ENCODE measurements at regions not wholly inside any gene's neighbourhood (a gene's known extent, or its start where the extent isn't known, plus 50 kb on each side); places are given as distances from the start of the nearest gene placed in this dataset.
"Not testable (repeated sequence)": the region's sequence is repeated elsewhere in the genome, so short reads cannot be mapped to it uniquely, and the experiment has no call there.

DNA sequence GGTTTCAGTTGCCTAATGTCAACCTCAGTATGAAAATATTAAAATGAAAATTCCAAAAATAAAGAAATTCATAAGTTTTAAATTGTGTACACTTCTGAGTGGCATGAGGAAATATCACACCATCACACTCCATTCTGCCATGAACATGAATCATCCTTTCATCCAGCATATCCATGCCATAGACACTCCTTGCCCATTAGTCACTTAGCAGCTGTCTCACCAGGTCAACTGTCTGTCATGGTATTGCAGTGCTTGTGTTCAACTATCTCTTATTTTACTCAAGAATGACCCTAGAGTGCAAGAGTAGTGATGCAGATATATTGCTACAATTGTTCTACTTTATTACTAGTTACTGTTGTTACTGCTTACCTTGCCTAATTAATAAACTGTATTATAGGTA lies 712.4 kb downstream of the EPHA7 start:
- DNase-seq, result no peak

DNA sequence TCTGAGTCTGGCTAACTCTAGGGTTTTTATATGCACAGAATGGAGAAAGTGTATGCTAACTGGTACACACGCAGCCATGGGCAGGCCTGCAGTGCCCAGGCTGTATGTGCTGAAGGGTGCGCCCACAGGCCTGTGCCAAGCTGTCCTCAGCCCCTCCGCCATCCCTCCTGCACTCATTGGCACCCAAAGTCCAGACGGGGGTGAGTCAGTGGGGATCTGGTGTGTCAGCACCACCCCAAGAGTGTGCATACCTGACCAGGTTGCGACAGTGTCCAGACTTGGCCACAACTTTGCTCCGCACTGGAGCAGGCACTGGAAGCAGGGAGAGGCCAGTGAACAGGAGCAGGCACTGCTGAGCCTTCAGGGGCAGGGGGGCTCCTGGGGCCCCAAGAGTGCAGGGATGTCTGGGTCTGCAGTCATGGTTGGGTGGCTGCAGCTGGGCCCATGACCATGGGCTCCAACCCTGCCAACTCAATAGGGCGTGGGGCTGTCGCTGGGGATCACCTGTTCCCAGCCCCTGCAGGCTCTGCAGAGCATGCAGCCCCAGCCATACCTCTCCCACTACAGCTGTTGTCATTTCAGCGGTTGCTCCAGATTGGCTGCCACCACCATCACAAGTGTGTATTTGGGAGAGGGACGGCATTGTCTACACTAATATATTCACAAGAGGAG lies 717.8 kb downstream of the EPHA7 start:
- DNase-seq, result no peak

DNA sequence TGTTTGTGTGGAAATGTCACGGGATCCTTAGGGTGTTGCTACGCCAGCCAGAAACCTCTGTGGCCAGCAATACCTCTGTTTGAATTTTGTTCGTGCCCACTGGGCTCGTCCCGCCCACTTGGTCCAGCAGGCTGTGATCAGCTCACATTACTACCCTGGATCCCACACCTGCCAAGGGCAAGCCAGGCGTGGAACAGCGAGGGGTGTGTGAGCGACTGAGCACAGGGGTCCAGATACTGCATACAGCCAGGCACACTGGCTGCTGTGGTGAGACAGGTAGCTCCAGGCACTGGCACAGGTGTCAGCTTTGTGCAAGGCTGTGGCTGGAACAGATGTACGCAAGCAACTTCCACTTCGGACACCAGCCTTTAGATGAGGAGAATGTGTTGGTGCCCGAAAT lies 718.9 kb downstream of the EPHA7 start:
- no peak for DNase-seq

DNA sequence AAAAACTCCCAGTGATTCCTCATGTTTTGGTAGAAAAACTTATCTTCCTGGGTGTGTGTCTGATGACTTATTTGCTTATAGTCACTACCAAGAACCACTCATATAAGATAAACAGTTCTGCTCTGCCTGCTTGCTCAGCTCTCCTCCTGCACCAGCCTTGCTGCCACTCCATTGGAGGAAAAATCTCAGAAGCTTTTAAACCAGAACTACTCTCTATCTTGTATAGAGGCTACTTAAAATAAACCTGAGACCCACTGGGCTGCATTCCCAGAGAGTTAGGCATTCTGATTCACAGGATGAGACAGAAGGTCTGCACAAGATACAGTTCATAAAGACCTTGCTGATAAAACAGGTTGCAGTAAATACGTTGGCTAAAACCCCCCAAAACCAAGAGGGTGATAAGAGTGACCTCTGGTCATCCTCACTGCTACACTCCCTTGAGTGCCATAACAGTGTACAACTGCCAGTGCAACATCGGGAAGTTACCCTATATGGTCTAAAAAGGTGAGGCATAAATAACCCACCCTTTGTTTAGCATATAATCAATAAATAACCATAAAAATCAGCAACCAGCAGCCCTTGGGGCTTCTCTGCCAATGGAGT lies 728.3 kb downstream of the EPHA7 start:
- no peak for DNase-seq

DNA sequence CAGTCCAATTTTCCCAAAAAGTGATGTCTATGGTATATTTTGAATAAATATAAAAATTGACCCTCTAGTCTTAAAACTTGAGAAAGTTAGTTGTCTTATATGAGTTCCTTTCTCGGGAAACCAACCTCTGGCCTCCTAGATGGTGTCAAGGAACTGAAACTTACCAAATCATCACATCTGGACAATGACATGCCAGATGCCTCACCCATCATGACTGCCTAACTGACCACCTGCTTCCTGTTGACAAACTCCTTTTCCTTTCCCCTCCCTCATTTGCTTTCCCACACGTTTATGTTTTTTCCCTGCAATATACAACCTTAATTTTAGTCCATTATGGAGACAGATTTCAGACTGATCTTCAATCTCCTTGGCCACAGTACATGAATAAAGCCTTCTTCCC lies 731.0 kb downstream of the EPHA7 start:
- no peak for DNase-seq

DNA sequence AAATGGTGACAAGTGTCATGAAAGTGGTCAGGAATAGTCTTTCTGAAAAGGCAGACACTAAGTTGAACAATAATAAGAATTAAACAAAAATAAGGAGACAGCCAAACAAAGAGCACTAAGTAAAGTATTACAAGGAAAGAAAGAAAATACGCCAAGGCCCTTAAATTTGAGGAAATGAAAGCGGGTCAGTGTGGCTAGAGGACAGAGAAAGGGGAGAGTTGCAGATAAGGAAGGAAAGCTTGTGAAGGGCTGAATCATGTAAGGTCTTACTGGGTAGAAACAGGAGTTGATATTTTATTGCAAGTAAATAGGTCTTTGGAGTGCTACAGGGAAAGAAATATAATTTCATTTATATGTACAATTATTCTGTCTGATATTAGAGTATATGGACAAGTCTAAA lies 732.1 kb downstream of the EPHA7 start:
- no peak for DNase-seq

DNA sequence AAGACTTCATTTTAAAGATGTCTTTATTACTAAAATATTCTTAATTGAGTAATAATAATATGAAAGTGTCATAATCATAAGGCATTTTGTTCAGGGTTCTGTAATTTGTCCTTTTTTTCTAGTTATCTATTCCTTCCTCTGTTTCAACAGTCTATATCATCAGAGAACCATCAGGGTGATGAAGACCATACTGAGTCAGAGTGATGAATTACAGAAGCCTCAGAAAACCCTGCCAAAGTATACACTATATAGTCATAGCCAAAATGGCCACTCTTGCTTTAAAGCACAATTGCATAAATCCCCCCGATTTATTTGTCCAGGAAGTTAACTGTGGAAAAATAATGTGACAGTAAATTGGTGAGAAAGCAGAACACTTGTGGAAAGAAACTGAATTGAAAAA lies 735.0 kb downstream of the EPHA7 start:
- DNase-seq, result no peak

DNA sequence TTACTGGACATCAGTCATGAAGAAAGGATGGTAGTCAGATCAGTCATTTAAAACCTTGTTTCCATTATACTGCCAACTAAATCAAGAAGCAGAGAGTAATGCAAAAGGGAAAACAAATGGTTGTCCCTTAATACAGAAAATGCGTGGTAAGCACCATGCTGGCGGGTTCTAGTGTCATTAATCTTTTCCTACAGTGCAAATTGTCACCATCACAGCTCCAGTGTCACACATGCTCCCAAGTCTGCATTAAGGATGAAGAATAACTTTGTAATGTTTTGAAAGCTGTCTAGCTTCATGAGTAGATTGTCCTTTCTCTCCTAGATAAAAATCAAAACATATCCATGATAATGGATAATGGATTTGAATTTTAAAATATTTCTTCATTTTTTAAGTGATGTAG lies 735.6 kb downstream of the EPHA7 start:
- no peak for DNase-seq

DNA sequence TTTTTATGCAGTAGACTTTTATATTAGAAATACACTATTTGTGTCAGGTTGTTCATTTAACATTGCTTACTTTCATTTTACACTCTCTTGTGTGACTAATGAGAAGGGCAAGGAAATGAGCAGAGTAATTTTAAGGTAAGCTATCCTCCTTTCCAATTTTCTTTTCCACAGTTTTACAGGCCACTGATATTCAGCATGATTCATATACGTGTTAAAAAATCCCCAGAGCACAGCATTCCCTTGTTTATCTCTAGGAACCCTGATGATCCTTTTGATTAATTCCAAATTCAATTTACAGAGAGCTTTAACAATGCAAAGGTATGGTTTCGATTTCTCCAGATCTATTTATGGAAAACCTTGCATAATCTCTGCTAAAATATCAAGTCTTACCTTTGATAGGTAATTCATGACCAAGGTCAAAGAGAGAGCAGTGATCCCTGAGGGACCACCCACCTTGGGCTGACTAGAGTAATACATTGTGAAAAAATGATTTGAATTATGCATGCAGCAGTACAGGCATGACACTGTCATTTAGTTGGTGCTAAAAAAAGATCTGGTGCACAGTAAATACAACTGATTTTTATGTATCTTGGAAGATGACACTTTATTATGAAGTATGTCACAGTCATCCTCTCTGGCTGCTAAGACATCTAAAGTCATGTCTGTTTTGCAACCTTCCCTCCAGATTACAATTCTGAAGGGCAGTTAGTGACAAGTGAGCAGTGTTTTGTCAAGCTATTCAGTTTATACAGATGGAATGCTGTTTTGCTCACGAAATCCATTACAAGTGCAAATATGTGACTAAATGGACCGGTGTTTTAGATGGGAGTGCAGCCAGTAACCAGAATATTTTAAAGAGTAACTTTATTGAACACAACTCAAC lies 736.6 kb downstream of the EPHA7 start:
- no peak for DNase-seq

DNA sequence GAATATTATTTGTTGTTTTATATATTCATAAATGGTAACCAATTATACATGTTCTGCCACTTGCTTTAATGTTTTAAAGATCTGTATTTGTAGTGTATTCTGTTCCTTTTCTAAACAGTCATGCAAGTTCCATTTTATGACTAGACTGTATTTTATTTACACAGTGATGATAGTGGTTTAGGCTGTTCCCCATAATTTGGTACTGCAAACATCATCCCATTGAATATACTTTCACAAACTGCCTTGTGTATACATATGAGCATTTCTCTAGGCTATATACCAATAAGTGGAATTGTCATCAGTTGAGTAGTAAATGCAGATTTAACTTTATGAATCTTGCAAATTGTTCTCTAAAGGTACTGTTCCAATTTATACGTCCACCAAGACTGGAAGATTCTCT lies 738.0 kb downstream of the EPHA7 start:
- no peak for DNase-seq

DNA sequence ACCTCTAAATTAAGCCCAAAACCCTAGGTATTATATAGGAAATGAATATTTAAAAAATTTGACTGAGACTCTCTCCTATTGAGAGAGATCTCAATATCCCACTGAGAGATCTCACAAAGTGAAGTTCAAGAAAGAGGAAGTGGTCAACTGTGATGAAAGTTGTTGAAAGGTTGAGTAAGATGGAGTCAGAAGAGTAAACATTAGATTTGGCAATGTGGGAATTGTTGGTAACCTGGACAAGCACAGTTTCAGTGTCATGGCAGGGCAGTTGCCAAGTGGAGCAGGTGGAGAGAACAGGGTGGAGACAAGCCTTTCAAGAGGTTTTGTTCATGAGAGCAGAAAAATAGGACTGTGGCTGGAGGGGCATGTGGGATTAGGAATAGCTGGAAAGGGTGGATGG lies 747.9 kb downstream of the EPHA7 start:
- not testable (repeated sequence) for DNase-seq

DNA sequence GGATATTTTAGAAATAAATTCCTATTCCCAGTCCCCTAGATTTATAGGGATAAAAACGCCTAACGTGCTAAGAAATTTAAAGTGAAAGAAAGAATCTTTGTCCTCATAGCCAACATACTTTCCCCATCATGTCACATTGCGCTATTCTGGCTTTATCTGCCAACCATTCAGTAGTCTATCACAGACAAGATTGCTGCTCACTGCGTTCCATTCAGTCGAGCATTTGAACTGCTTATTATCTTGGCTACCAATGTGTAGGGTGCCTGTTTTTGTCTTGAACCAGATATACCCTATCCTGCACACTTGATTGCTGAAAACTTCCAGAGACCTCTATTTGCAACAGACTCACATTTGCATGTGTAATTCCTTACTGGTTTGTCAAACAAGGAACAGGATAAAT lies 751.5 kb downstream of the EPHA7 start:
- no peak for DNase-seq

DNA sequence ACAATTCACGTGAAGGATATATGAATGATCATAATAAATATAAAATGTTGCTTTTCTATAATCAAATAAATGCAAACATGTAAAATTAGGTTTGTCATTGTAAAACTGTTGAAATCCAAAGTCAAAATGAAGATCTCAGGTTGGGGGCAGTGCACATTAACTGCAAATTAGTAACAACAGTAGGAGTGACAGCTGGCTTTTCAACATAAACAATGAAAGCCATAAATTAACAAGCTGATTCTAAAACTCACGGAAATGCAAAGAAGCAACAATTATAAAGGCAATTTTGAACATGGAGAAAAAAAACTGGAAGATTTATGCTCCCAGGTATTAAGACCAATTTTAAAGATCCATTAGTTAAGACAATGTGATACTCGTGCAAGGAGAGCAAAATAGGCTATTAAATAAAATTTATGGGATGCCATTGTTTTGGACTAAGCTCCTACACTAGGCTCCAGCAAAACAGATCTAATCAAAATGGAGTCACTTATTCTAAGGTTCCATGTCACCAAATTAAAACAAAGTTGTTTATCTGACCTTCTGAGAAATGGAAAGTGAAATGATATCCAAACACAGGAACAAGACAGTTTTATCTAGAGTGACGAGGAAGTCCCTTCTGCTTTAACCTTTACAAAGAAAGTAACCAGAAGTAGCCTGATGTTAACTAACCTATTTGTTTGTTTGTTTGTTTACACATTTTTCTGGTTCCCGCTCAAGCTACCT lies 770.8 kb downstream of the EPHA7 start:
- no peak for DNase-seq

DNA sequence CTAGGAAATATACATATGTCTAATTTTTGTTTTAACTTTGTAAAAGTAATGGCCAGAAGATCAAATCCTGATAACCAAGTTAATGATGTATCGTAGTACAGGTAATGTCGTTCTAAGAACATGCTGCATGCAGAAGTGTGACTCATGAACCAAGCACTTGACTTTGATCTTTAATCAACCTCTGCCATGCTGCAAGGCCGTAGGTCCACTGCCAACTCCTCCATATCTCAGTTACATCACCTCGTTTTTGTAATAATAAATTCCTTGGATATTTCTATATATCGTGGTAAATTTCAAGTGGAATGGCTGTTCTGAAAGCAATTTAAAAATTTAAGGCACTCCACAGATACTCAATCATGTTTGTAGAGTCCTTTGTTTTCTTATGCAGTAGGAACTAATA lies 771.7 kb downstream of the EPHA7 start:
- no peak for DNase-seq

DNA sequence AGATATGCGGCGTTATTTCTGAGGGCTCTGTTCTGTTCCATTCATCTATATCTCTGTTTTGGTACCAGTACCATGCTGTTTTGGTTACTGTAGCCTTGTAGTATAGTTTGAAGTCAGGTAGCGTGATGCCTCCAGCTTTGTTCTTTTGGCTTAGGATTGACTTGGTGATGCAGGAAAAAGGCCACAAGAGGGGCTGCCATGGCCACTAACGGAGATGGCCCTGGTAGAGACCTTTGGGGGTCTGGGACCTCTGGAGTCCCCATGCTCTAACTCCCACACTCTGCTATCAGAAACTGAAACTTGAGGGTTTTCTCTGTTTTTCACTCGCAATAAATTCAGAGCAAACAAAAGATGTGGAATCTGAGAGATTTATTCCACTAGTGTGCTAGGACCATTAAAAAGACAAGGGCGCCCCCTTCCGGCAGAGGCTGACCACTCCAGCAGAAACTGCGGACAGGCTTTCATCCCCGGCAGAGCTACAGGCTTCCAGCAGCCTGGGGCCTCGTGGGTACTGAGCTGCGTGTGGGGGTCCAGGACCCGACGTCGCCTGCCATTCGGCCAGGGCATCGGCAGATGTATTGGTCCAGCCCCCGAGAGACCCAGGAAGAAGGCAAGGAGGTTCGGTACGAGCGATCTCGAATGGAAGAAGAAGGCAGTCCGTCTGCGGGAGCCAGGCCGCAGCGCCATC lies 775.1 kb downstream of the EPHA7 start:
- DNase-seq, result not testable (repeated sequence)

DNA sequence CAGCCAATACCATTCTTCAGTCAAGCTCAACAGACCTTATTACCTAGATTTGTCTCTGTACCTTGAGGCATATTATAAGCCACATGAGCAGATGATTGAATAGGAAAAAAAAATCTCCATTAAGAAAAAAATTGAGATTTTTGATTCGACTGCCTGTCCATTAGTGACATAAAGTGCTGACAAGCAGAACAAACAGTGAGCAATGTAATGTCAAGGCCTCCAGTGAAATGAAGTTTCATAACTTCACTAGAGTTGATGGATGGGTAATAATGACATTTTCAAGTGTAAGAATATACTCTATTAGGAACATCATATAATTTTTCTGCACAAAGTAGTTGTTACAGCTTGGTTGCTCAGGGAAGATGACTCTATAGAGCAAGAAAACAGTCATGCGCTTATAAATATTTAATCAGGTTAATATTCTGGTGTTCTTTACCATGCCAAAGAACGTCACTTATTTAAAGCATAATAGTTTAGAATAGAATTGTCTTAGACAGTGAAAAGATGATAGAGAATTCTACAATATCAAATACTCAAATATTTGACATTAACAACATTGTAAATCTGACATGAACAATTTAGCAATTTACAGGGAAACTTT lies 783.7 kb downstream of the EPHA7 start:
- DNase-seq, result no peak

DNA sequence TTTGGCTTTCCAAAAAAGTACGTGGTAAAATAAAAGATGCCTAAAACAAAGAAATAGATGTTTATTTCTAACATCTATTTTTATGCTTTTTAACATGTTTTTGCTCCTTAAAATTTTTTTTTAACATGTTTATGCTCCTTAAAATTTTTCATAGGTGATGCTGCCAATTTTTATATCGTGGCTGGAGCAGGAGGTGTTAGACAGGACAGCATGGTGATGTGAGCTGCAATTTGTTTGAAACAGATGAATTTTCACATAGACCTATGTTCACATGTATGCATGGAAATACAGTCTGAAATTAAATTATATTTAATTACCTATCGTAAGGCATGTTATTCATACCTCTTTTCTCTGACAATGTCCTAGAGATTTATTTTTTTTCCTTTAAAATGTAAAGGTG lies 784.8 kb downstream of the EPHA7 start:
- DNase-seq, result no peak

DNA sequence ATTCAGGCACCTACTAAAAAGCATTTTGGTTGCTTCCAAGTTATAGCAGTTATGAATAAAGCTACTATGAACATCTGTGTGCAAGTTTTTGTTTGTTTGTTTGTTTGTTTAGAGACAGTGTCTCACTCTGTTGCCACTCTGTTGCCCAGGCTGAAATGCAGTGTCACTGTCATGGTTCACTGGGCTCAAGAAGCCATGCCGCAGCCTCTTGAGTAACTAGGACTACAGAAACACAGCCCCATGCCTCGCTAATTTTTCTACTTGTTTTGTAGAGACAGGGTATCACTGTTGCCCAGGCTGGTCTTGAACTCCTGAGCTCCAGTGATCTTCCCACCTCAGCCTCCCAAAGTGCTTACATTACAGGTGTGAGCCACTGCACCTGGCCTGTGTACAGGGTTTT lies 795.9 kb downstream of the EPHA7 start:
- no peak for DNase-seq

DNA sequence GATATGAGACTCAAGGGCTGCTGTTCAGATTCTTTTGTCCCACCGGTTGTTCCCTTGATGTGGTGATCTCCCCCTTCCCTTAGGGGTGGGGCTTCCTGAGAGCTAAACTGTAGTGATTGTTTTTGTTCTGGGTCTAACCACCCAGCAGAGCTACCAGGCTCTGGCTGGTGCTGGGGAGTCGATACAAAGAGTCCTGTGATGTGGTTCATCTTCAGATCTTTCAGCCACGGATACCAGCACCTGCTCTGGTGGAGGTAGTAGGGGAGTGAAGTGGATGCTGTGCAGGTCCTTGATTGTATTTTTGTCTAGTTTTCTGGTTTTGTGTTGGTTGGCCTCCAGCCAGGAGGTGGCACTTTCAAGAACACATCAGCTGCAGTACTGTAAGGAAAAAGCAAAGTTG lies 801.6 kb downstream of the EPHA7 start:
- DNase-seq, result no peak

DNA sequence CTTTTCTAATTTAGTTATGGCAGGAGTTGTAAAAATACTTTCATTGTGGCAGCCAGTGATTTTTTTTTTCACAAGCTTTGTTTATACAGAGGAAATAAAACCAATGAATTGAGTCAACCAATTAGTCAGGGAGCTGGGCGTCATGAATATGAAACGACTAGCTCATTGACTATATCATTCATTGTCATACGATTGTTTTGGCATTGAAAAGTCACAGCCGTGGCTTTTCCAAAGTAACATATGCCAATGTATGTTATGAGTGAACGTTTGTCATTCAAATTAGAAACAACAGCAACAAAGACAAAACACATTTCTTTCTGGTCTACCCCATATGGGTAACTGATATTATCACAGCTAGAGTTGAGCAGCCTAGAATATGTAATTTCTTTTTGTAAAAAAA lies 810.6 kb downstream of the EPHA7 start:
- DNase-seq, result no peak

DNA sequence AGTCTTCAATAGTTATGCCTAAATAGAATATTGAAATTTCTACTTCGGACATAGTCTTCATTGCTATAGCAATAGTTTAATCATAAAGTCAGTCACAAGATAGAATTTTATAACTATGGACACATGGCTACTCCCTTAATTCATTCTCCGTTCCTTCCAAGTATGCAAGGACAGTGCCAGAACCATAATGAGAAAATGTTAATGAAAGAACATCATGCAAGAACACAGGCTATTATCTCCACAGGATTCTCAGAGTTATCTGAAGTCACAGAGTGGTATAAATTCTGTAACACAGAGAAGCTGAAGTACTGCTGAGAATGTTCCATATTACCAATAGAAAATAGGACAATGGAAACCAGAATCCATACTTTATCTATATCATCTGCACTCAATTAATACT lies 826.2 kb downstream of the EPHA7 start:
- no peak for DNase-seq

DNA sequence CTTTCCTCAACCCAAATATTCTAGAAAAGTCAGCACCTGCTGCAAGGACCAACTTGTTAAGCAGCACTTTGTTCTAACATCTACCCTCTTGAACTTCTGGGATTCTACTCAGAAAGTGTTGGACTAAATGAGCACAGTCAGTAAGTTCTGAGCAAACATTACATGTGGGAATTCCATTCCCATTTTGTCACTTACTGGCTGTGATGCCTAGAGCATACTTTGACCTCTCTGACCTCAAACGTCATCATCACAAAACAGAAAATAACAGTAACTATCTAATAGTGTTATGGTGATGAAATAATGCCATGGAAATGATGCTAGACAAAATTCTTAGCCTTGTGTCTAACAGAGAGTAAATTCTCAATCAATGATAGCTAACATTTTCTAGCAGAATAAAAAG lies 829.4 kb downstream of the EPHA7 start:
- no peak for DNase-seq
